Neural progenitor cell (in vitro differentiated cells): ENCODE measurements at regions not wholly inside any gene's neighbourhood (a gene's known extent, or its start where the extent isn't known, plus 50 kb on each side); places are given as distances from the start of the nearest gene placed in this dataset.

Source experiments
- DNase-seq: peaks from one replicate; pipeline ENCODE4 v3.0.0-alpha.2; 2016; ENCODE audit warnings: low spot score
- H2AFZ ChIP-seq: fragments of 200-600 bp; sonication (generic); replicated peaks from 2 replicates; pipeline ENCODE4 v1.6.1; 2016; ENCODE audit warnings: antibody characterized with exemption
- H3F3A ChIP-seq: fragments of 200-600 bp; sonication (generic); 2 replicates; pipeline ENCODE4 v1.6.1; 2016; ENCODE audit warnings: antibody characterized with exemption, low read depth
- H3K27ac ChIP-seq: fragments of 200-600 bp; sonication (generic); 2 replicates; pipeline ENCODE4 v1.5.1; 2016; ENCODE audit warnings: mild to moderate bottlenecking
- H3K27me3 ChIP-seq: fragments of 200-600 bp; sonication (generic); 2 replicates; pipeline ENCODE4 v1.6.1; 2016; ENCODE audit warnings: mild to moderate bottlenecking, moderate library complexity
- H3K36me3 ChIP-seq: fragments of 200-600 bp; sonication (generic); 2 replicates; pipeline ENCODE4 v1.5.1; 2016
- H3K4me1 ChIP-seq: fragments of 200-600 bp; sonication (generic); 2 replicates; pipeline ENCODE4 v1.6.1; 2016; ENCODE audit warnings: mixed run types
- H3K4me2 ChIP-seq: fragments of 200-600 bp; sonication (generic); 2 replicates; pipeline ENCODE4 v1.6.1; 2016
- H3K4me3 ChIP-seq: fragments of 200-600 bp; sonication (generic); 2 replicates; pipeline ENCODE4 v1.5.1; 2016
- H3K79me2 ChIP-seq: fragments of 200-600 bp; sonication (generic); 2 replicates; pipeline ENCODE4 v1.6.1; 2016; ENCODE audit warnings: low read depth
- H3K9ac ChIP-seq: fragments of 200-600 bp; sonication (generic); 2 replicates; pipeline ENCODE4 v1.6.1; 2016
- H3K9me3 ChIP-seq: fragments of 200-600 bp; sonication (generic); 2 replicates; pipeline ENCODE4 v1.5.1; 2016; ENCODE audit warnings: low read depth
- H4K20me1 ChIP-seq: fragments of 200-600 bp; sonication (generic); 2 replicates; pipeline ENCODE4 v1.6.1; 2016; ENCODE audit warnings: low read depth
- H3K27ac Mint-ChIP-seq: 3 replicates; pipeline ENCODE4 v1.8.0; 2021; ENCODE audit warnings: mixed read lengths
- H3K27me3 Mint-ChIP-seq: 2 replicates; pipeline ENCODE4 v1.8.0; 2022; ENCODE audit warnings: low read depth, mild to moderate bottlenecking, inconsistent platforms, moderate library complexity, mixed read lengths; ENCODE audit not compliant: insufficient read depth
- H3K36me3 Mint-ChIP-seq: 3 replicates; pipeline ENCODE4 v1.8.0; 2021; ENCODE audit warnings: mixed read lengths
- H3K4me1 Mint-ChIP-seq: 3 replicates; pipeline ENCODE4 v1.8.0; 2021; ENCODE audit warnings: mixed read lengths
- H3K4me3 Mint-ChIP-seq: 3 replicates; pipeline ENCODE4 v1.8.0; 2021; ENCODE audit warnings: mild to moderate bottlenecking, moderate library complexity, mixed read lengths
- H3K9me3 Mint-ChIP-seq: 3 replicates; pipeline ENCODE4 v1.8.0; 2020; ENCODE audit warnings: mixed read lengths
- CTCF ChIP-seq: fragments of 200-600 bp; sonication (generic); IDR thresholded peaks from 2 replicates; pipeline ENCODE4 v1.5.1; 2017; ENCODE audit warnings: antibody characterized with exemption, mild to moderate bottlenecking
- EZH2 ChIP-seq: fragments of 200-600 bp; sonication (generic); IDR thresholded peaks from 2 replicates; pipeline ENCODE4 v1.6.1; 2017; ENCODE audit warnings: antibody characterized with exemption, mild to moderate bottlenecking, moderate library complexity
- EZH2phosphoT487 ChIP-seq: fragments of 200-600 bp; sonication (generic); IDR thresholded peaks from 2 replicates; pipeline ENCODE4 v1.6.1; 2017; ENCODE audit warnings: antibody characterized with exemption

GRCh38 chr4:38537666-38538065 is 126.3 kb upstream of the KLF3 start:
- no peak for DNase-seq
- Mint-ChIP-seq H3K4me1 (peaks cover 11% of the 10 kb centered on the region), H3K36me3 (no peaks in the 10 kb centered on the region), H3K27ac (no peak overlapping the region), H3K27me3 (peaks cover 2% of the 10 kb centered on the region), H3K9me3 (no peaks in the 10 kb centered on the region), H3K4me3 (no peak overlapping the region)
- no peak overlapping the region for H3K9ac ChIP-seq
- no peaks in the 10 kb centered on the region for H4K20me1 ChIP-seq
- no peaks in the 10 kb centered on the region for H3K79me2 ChIP-seq
- H3K4me3 ChIP-seq = no peak overlapping the region
- no peaks in the 10 kb centered on the region for H3K9me3 ChIP-seq
- no peak for TF ChIP-seq EZH2phosphoT487
- TF ChIP-seq EZH2 = no peak
- TF ChIP-seq CTCF = no peak
- H3K36me3 ChIP-seq = no peaks in the 10 kb centered on the region
- H3K27me3 ChIP-seq = no peaks in the 10 kb centered on the region
- no peak overlapping the region for H3K27ac ChIP-seq
- H3F3A ChIP-seq = peaks cover 3% of the 10 kb centered on the region
- H3K4me2 ChIP-seq = no peak overlapping the region
- H2AFZ ChIP-seq = no peak overlapping the region
- peaks cover 9% of the 10 kb centered on the region for H3K4me1 ChIP-seq

GRCh38 chr4:38538517-38538916 is 125.5 kb upstream of the KLF3 start:
- no peaks in the 10 kb centered on the region for H3K36me3 Mint-ChIP-seq
- no peaks in the 10 kb centered on the region for H3K9me3 Mint-ChIP-seq
- Histone ChIP-seq H4K20me1 (no peaks in the 10 kb centered on the region), H3K9ac (no peak overlapping the region), H3K9me3 (no peaks in the 10 kb centered on the region), H3K4me1 (peaks cover under 1% of the 10 kb centered on the region), H3K4me2 (no peak overlapping the region), H3K27ac (no peak overlapping the region), H3K27me3 (no peaks in the 10 kb centered on the region), H2AFZ (no peak overlapping the region), H3F3A (no peaks in the 10 kb centered on the region), H3K36me3 (no peaks in the 10 kb centered on the region), H3K79me2 (no peaks in the 10 kb centered on the region), H3K4me3 (no peak overlapping the region)
- DNase-seq = no peak
- H3K4me1 Mint-ChIP-seq = peaks cover 2% of the 10 kb centered on the region
- H3K27me3 Mint-ChIP-seq = peaks cover 2% of the 10 kb centered on the region
- TF ChIP-seq CTCF (no peak), EZH2phosphoT487 (no peak), EZH2 (no peak)
- H3K27ac Mint-ChIP-seq = no peak overlapping the region
- H3K4me3 Mint-ChIP-seq = no peak overlapping the region

GRCh38 chr4:38539501-38539900 is 124.5 kb upstream of the KLF3 start:
- Histone ChIP-seq H3K9me3 (no peaks in the 10 kb centered on the region), H3F3A (no peaks in the 10 kb centered on the region), H3K4me2 (no peak overlapping the region), H4K20me1 (no peaks in the 10 kb centered on the region), H3K4me1 (no peaks in the 10 kb centered on the region), H3K36me3 (no peaks in the 10 kb centered on the region), H3K9ac (no peak overlapping the region), H3K79me2 (no peaks in the 10 kb centered on the region), H3K27ac (no peak overlapping the region), H3K27me3 (no peaks in the 10 kb centered on the region), H3K4me3 (no peak overlapping the region), H2AFZ (no peak overlapping the region)
- H3K9me3 Mint-ChIP-seq = no peaks in the 10 kb centered on the region
- DNase-seq = no peak
- peaks cover 2% of the 10 kb centered on the region for H3K27me3 Mint-ChIP-seq
- no peaks in the 10 kb centered on the region for H3K36me3 Mint-ChIP-seq
- H3K27ac Mint-ChIP-seq = no peak overlapping the region
- H3K4me3 Mint-ChIP-seq = no peak overlapping the region
- TF ChIP-seq EZH2phosphoT487 (no peak), CTCF (no peak), EZH2 (no peak)
- peaks cover 2% of the 10 kb centered on the region for H3K4me1 Mint-ChIP-seq

- Histone ChIP-seq H3K9ac (no peak overlapping the region), H3K4me3 (no peak overlapping the region), H3K4me2 (no peak overlapping the region), H4K20me1 (no peaks in the 10 kb centered on the region), H3K36me3 (no peaks in the 10 kb centered on the region), H3K4me1 (no peaks in the 10 kb centered on the region), H3K9me3 (no peaks in the 10 kb centered on the region), H3K27me3 (no peaks in the 10 kb centered on the region), H3F3A (no peaks in the 10 kb centered on the region), H3K79me2 (no peaks in the 10 kb centered on the region), H3K27ac (no peak overlapping the region), H2AFZ (no peak overlapping the region)
- Mint-ChIP-seq H3K27me3 (peaks cover under 1% of the 10 kb centered on the region), H3K36me3 (no peaks in the 10 kb centered on the region), H3K9me3 (peaks cover 4% of the 10 kb centered on the region), H3K4me1 (no peaks in the 10 kb centered on the region), H3K27ac (no peak overlapping the region), H3K4me3 (no peak overlapping the region)
- DNase-seq = no peak
- no peak for TF ChIP-seq EZH2phosphoT487
These were observed 116.9 kb upstream of the KLF3 start for GRCh38 chr4:38547052-38547451.
